SK-N-SH (cell line): ENCODE measurements at regions not wholly inside any gene's neighbourhood (a gene's known extent, or its start where the extent isn't known, plus 50 kb on each side); places are given as distances from the start of the nearest gene placed in this dataset.

ENCODE experiments used
- CTCF ChIP-seq: fragments of 200-600 bp; sonication (generic); IDR thresholded peaks from 2 replicates; pipeline ENCODE4 v1.6.1; 2017; ENCODE audit warnings: antibody characterized with exemption, mild to moderate bottlenecking, moderate library complexity
- EP300 ChIP-seq, 2 experiments: IDR thresholded peaks; 2 replicates each; pipeline versions ENCODE4 v1.4.0 to v1.6.1; 2012; ENCODE audit warnings: borderline replicate concordance in 1 of 2, low read depth in 1 of 2, low read length in 1 of 2
- GABPA ChIP-seq: IDR thresholded peaks from 2 replicates; pipeline ENCODE4 v1.4.0; 2012; ENCODE audit warnings: low read depth, mild to moderate bottlenecking
- IRF3 ChIP-seq: fragments of 150-350 bp; IDR thresholded peaks from 2 replicates; pipeline ENCODE4 v1.6.1; 2016; ENCODE audit warnings: mild to moderate bottlenecking, low read depth, low read length
- POLR2AphosphoS5 ChIP-seq: IDR thresholded peaks from 2 replicates; pipeline ENCODE4 v1.6.1; 2012; ENCODE audit warnings: low read depth, low read length
- RCOR1 ChIP-seq: fragments of 150-350 bp; IDR thresholded peaks from 2 replicates; pipeline ENCODE4 v1.6.1; 2017; ENCODE audit warnings: antibody characterized with exemption, low read length
- RXRA ChIP-seq: IDR thresholded peaks from 2 replicates; pipeline ENCODE4 v1.4.0; 2012; ENCODE audit warnings: low read depth, mild to moderate bottlenecking, borderline replicate concordance
- SMC3 ChIP-seq: IDR thresholded peaks from 2 replicates; pipeline ENCODE4 v1.6.1; 2012; ENCODE audit warnings: low read depth, low read length, improper control_type of control experiment
- TF ChIP-seq, protein P1 (sequence below): IDR thresholded peaks from 2 replicates; pipeline ENCODE4; 2012

DNA sequence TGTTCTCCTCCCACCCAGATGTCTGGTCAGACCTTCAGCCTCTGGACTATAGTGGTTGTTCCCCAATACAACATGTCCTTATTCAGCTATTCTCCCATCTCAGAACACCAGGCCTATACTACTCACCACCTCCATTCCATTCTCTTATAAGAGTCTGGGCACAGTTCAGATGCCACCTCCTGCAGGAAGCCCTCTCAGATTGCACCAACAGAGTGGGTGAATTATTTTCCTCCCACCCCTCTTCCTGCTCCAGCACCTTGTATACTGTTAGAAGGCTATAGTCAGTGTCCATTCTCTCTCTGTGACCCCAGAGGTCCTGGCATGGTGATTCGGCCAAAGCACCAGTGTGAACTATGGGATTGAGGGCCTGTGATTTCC lies 204.6 kb downstream of the GLI2 start:
- TF ChIP-seq IRF3 (no peak), CTCF (no peak), SMC3 (no peak), RCOR1 (no peak), RXRA (no peak), EP300 (IDR thresholded peaks at IDR 0.05; ENCODE audit: borderline replicate concordance in 1 of 2, low read depth in 1 of 2, low read length in 1 of 2) (no peak), POLR2AphosphoS5 (no peak), GABPA (no peak)
- TF ChIP-seq, protein P1, sequence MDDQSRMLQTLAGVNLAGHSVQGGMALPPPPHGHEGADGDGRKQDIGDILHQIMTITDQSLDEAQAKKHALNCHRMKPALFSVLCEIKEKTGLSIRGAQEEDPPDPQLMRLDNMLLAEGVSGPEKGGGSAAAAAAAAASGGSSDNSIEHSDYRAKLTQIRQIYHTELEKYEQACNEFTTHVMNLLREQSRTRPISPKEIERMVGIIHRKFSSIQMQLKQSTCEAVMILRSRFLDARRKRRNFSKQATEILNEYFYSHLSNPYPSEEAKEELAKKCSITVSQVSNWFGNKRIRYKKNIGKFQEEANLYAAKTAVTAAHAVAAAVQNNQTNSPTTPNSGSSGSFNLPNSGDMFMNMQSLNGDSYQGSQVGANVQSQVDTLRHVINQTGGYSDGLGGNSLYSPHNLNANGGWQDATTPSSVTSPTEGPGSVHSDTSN, result no peak
